ENCODE measurements at regions not wholly inside any gene's neighbourhood (a gene's known extent, or its start where the extent isn't known, plus 50 kb on each side); places are given as distances from the start of the nearest gene placed in this dataset.

- no peak for DNase-seq (ENCODE audit: low read depth)
Observed at GRCh38 chr4:167290678-167291077, 56.4 kb upstream of the SPOCK3 start.

GRCh38 chr4:167308876-167309275 is 74.6 kb upstream of the SPOCK3 start:
- DNase-seq (ENCODE audit: low read depth): no peak

GRCh38 chr4:167321299-167321698 is 87.0 kb upstream of the SPOCK3 start:
- DNase-seq (ENCODE audit: low read depth): no peak

DNA sequence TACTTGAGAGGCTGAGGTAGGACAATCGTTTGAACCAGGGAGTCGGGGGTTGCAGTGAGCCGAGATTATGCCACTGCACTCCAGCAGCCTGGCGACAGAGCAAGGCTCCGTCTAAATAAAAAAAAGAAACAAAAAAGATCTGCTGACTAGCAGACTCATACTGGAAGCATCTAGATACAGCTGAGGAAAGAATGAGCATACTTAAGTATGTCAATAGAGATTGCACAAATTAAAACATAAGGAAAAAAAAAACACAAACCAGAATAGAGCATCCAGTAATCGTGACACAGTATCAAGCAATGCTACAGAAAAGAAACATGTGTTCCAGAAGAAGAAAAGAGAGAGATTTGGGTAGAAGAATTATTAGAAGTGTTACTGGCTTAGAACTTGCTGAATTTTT is 105.5 kb upstream of the SPOCK3 start:
- no peak for DNase-seq (ENCODE audit: low read depth)

- no peak for DNase-seq (ENCODE audit: low read depth)
Observed at GRCh38 chr4:167359711-167360110, 125.4 kb upstream of the SPOCK3 start.

- no peak for DNase-seq (ENCODE audit: low read depth)
Observed at GRCh38 chr4:167379076-167379835, 145.0 kb upstream of the SPOCK3 start.

GRCh38 chr4:167380964-167381363 is 146.7 kb upstream of the SPOCK3 start:
- no peak for DNase-seq (ENCODE audit: low read depth)

GRCh38 chr4:167383291-167383690 is 149.0 kb upstream of the SPOCK3 start:
- no peak for DNase-seq (ENCODE audit: low read depth)

DNA sequence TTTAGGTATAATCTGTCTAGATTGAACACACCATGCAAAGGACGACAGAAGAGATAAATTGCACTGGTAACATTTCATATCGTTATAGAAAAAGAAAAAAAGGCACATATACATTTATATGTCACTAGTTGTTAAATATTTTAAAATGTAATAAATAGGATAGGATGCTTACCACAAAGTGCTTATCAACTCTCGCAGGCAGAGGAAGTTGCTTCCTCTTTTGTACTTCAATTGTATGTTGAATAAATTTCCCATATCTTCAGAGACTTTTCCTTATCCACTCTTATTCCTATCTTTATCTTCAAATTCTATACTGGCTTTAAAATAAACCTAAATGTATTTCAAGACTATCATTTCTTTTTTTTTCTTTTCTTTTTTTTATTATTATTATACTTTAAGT is 163.3 kb upstream of the SPOCK3 start:
- no peak for DNase-seq (ENCODE audit: low read depth)

DNA sequence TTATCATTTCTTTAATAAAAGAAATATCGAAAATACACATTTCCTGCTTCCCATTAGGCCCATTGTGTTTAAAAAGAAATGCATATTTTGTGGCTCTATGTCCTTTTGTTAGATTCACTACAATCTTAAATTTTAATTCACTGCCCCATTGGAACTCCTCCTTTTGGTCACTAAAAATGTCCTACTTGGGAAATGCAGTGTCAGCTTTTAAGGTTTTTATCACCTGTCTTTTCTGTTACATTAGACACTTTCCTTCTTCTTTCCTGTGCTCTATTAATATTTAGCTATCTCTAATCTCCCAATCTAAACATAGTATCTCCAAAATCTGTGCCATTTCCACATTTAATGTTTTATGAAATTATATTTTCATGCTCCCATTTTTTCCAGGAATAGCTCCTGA is 164.9 kb upstream of the SPOCK3 start:
- DNase-seq (ENCODE audit: low read depth): no peak

DNA sequence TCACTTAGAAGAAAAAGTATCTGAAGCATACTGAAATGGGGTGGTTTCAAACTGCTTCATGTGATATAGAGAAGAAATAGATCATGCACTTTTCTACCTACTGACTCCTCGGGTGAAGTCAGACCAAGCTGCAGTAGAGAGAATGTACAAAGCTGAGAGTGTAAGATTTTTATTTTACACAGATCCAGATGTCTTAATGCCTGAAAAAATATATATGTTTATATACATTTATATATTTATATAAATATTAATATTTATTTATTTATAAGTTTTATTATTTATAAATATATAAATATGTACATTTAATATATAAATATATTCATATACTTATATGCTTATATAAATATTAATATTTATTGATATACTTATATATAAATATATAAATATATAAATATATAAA is 171.9 kb upstream of the SPOCK3 start:
- DNase-seq (ENCODE audit: low read depth): no peak

DNA sequence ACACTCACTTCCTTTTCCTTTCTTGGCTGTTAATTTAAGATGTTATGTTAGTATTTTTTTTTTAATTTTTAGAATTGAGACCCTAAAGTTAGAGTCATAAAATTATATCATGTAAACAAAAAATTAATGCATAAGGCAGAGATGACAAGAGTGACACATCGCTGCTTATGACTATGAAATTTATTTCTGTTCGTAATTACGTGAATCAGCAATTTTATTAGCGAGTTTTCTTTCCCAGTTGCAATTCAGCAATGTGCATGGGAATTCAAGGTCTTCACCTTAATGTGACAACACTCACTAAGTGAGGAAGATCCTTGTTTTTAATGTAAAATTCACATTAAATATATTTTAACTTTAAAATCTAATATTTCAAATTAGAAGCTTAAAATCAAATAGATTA is 181.2 kb upstream of the SPOCK3 start:
- no peak for DNase-seq (ENCODE audit: low read depth)

DNA sequence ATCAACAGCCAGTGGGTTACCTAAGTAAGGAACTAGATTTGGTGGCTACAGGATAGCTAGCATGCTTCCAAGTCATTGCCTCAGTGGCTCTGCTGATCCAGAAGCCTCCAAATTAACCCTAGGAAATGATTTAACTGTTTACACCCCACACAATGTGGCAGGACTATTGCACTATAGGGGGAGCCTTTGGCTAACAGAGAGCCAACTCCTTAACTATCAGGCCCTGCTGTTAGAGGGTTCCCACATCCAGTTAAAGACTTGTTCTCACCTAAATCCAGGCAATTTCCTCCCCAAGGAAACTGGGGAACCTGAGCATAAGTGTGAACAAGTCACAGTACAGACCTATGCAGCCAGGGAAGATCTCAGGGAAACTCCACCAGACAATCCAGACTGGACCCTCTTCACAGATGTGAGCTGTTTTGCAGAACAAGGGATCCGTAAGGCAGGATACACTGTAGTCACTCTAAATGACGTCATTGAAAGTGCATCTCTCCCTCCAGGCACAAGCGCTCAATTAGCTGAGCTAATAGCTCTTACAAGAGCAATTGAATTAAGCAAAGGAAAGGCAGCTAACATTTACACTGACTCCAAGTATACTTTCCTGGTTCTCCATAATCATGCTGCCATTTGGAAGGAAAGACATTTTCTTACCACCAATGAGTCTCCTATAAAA is 185.3 kb upstream of the SPOCK3 start:
- DNase-seq (ENCODE audit: low read depth): no peak

DNA sequence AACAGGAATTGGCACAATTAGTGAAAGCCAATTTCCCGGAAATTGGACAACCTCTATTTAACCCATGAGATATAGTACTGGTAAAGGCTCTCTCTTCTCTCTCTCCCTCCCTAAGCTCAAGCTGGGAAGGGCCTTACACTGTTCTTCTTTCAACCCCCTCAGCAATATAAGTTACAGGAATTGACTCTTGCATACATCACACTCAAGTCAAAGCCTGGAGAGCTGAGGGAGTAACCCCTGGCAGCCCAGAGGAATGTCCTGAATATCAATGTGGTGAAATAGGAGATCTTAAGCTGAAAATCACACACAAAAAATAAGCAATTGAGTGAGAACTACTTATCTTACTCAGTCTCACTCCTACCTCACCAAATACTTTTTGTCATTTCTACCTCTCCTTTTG is 186.9 kb upstream of the SPOCK3 start:
- no peak for DNase-seq (ENCODE audit: low read depth)

DNA sequence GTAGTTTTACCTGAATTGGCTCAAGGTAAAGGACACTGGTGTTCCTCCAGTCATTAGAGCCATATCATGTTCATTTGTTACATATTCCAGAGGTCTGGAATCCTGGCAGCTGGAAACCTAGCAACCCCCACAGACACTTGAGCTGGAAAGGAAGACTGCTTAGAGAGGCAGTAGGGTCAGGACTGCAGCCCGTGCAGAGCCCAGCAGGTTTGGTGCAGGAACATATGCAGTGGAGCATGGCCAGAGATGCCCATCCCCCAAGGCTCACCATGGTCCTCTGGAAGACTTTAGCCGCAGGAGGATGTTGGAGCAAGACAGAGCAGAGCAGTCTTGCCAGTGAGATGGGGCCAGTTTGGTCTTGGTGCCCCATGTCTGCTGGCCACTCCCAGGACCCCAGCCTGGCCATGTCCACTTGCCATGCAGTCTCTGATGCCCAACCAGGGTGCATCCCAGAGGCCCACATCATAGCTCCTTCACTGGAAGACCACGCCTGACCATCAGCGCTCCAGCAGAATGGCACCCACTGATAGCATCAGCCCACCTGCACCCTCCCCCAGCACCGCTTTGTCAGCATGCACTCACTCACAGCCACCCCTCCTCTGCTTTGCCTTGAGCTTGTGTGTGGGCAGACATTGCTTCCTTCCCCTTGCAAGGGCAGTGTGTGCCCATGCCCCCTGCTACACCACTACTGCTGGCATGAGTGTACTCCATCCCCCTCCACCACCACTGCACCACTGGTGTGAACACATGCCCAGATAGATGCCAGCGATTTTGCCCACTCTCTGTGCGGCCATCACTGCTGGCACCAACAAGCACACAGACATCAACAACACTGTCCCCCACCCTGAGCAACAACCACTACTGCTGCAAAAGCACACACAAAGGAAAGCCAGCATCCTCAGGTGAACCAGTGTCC is 190.3 kb upstream of the SPOCK3 start:
- DNase-seq (ENCODE audit: low read depth): no peak

GRCh38 chr4:167428156-167428555 is 193.9 kb upstream of the SPOCK3 start:
- no peak for DNase-seq (ENCODE audit: low read depth)

DNA sequence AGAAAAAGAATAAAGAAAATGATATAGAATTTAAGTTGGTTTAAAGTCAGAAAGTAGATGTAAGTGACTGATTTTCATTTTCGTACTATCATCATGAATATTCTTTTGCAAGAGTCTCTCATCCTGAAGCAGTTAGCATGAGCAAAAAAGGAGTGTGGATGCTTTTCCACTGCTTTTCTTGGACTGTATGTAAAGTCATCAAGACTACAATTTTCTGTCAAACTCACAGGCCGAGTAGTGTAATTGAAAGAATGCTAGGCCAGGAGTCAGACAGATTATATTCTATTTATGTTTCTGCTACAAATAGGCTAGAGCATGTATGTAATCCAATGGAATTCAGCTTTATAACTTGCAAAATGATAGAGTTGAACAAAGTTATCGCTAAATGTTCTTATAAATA is 197.1 kb upstream of the SPOCK3 start:
- DNase-seq (ENCODE audit: low read depth): no peak

- no peak for DNase-seq (ENCODE audit: low read depth)
Observed at GRCh38 chr4:167435786-167436185, 201.5 kb upstream of the SPOCK3 start.

GRCh38 chr4:167443841-167444240 is 209.5 kb upstream of the SPOCK3 start:
- no peak for DNase-seq (ENCODE audit: low read depth)

DNA sequence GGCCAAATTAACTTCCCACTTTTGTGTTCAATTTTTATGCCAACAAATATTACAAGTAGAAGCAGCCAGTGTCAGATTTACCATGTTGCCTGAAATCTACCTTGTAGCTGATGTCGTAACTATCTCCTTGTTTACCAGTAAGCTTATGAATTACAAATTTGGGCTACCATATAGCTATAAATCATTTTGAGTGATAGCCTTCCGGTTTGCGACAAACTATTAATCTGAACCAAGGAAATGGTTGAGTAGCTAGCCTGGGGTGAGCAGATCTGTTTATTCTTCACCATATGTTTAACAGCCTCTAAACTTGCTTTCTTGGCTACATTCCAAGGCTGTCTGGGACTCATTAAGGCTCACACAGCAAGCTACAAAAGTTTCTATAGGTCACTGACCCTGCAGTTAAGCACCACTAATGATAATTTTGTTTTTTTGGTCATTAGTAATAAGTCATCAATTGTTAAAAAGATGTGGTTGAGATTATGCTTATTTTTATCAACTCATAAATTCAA is 218.7 kb upstream of the SPOCK3 start:
- no peak for DNase-seq (ENCODE audit: low read depth)

DNA sequence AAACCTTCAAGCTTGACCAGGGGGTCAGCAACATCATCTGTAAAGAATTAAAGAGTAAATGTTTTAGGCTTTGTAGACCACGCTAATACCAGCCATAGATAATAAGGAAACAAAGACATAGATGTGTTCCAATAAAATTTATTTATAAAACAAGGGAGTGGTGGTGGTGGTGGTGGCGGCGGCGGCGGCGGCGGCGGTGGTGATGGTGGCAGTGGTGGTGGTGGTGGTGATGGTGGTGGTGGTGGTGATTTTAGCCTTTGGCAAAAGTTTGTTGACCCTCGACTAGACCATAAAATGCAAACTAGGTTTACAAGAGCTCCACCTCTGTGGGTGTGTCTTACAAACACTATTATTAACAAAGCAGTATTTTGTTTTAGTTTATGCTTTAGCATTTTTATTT is 222.3 kb upstream of the SPOCK3 start:
- no peak for DNase-seq (ENCODE audit: low read depth)

DNA sequence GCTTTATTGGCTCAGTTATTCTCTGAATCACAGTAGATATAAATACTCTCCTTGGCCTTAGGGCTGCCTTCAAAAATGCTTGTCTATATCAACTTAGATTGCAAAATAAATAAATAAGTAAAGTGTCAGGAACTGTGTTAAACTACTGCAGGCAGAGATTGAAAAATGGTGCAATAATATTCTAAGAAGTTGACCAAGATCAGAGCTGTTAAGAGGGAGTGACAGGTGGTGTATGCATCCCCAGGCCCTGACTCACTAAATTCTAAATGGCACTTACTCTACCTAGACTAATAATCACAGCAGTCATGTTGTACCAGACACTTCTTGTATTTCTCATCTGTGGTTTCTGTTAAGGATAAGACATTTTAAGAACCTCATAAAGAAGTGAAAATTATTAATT is 235.1 kb upstream of the SPOCK3 start:
- no peak for DNase-seq (ENCODE audit: low read depth)

- no peak for DNase-seq (ENCODE audit: low read depth)
Observed at GRCh38 chr4:167475951-167476350, 241.7 kb upstream of the SPOCK3 start.
